Body of pancreas (tissue), 4 donors: ENCODE measurements at regions not wholly inside any gene's neighbourhood (a gene's known extent, or its start where the extent isn't known, plus 50 kb on each side); places are given as distances from the start of the nearest gene placed in this dataset.

Experiments used
- CTCF ChIP-seq, 7 experiments: fragments of 450-650 bp in 4 of 7; fragments of 200-600 bp in 3 of 7; sonication (generic) in 3 of 7; IDR thresholded peaks; one replicate each; pipeline ENCODE4 v1.5.1; 2016 to 2019; ENCODE audit warnings: antibody characterized with exemption in 7 of 7
- POLR2A ChIP-seq, 3 donors: fragments of 450-650 bp; IDR thresholded peaks; one replicate each; pipeline ENCODE4 v1.6.1; 2016; ENCODE audit warnings: antibody characterized with exemption in 3 of 3, mild to moderate bottlenecking in 2 of 3

GRCh38 chr12:92271341-92271740, 125.7 kb upstream of the BTG1 start:
- TF ChIP-seq CTCF (IDR thresholded peaks at IDR 0.05) = no peak
- no peak for TF ChIP-seq POLR2A (IDR thresholded peaks at IDR 0.05)
